ENCODE measurements at regions not wholly inside any gene's neighbourhood (a gene's known extent, or its start where the extent isn't known, plus 50 kb on each side); places are given as distances from the start of the nearest gene placed in this dataset.

- DNase-seq: no peak
Observed at GRCh38 chr7:98463837-98464557, 63.1 kb upstream of the BAIAP2L1 start.

GRCh38 chr7:98462911-98463633 lies 62.2 kb upstream of the BAIAP2L1 start:
- DNase-seq: no peak

- DNase-seq: no peak
Observed at GRCh38 chr7:98460902-98461301, 60.0 kb upstream of the BAIAP2L1 start.

- DNase-seq: no peak
Observed at GRCh38 chr7:98459529-98459928, 58.6 kb upstream of the BAIAP2L1 start.

- no peak for DNase-seq
Observed at GRCh38 chr7:98458090-98458875, 57.4 kb upstream of the BAIAP2L1 start.

GRCh38 chr7:98456866-98457265 lies 56.0 kb upstream of the BAIAP2L1 start:
- DNase-seq: no peak

GRCh38 chr7:98452791-98453190 lies 51.9 kb upstream of the BAIAP2L1 start:
- DNase-seq: no peak

Measured in NCI-H2227 treated with DMSO at 0.1 percent for 48 hours (cell line).